Suprapubic skin (tissue), 3 donors: ENCODE measurements at regions not wholly inside any gene's neighbourhood (a gene's known extent, or its start where the extent isn't known, plus 50 kb on each side); places are given as distances from the start of the nearest gene placed in this dataset.

Source experiments
- CTCF ChIP-seq, 2 donors: fragments of 200-600 bp in 1 of 2; fragments of 450-650 bp in 1 of 2; sonication (generic) in 1 of 2; IDR thresholded peaks; one replicate each; pipeline ENCODE4 v1.5.1; 2016 to 2019; ENCODE audit warnings: antibody characterized with exemption in 2 of 2, mild to moderate bottlenecking in 1 of 2, moderate library complexity in 1 of 2
- POLR2A ChIP-seq, 2 donors: fragments of 450-650 bp; IDR thresholded peaks; one replicate each; pipeline ENCODE4 v1.6.1; 2017; ENCODE audit warnings: antibody characterized with exemption in 2 of 2, mild to moderate bottlenecking in 2 of 2, moderate library complexity in 2 of 2

- TF ChIP-seq POLR2A (IDR thresholded peaks at IDR 0.05) (no peak), CTCF (IDR thresholded peaks at IDR 0.05) (no peak)
Measured at GRCh38 chr5:25441810-25442209, 797.0 kb upstream of the CDH10 start.
